Endothelial cell of umbilical vein (primary cell): ENCODE measurements at regions not wholly inside any gene's neighbourhood (a gene's known extent, or its start where the extent isn't known, plus 50 kb on each side); places are given as distances from the start of the nearest gene placed in this dataset.
"Not testable (repeated sequence)": the region's sequence is repeated elsewhere in the genome, so short reads cannot be mapped to it uniquely, and the experiment has no call there.

Experiments used
- BruUV-seq: library from RNA; stranded (reverse); fragments of 400-500 nt; replicated peaks from 2 replicates; lab custom pipeline; 2021; lab: Mats Ljungman, UMichigan
- CTCF ChIA-PET: fragments of 300-600, 350-600 bp; sonication (Branson Sonifier 250); formaldehyde crosslinking; loops from one replicate; lab custom pipeline; 2021; ENCODE audit warnings: antibody characterized with exemption, inconsistent platforms; lab: Charles Lee
- POLR2A ChIA-PET: fragments of 300-600, 350-600 bp; sonication (Branson Sonifier 250); formaldehyde crosslinking; loops from one replicate; lab custom pipeline; 2021; ENCODE audit warnings: antibody characterized with exemption, inconsistent platforms; lab: Charles Lee
- DNase-seq: peaks from one replicate; pipeline ENCODE4 v3.0.0-alpha.2; 2011; ENCODE audit warnings: low read depth, low spot score
- FAIRE-seq: peaks from 2 replicates; lab custom pipeline; 2011; peaks lifted over from hg19 to GRCh38; lab: Jason Lieb, UNC
- H2AFZ ChIP-seq: 2 replicates; pipeline ENCODE4 v1.6.0; 2012; ENCODE audit warnings: low read depth, low read length, control low read depth, inconsistent platforms
- H3K27ac ChIP-seq: 2 replicates; pipeline ENCODE4 v1.5.1; 2011; ENCODE audit warnings: low read depth, mild to moderate bottlenecking, control low read depth, low read length, moderate library complexity; ENCODE audit not compliant: insufficient read depth
- H3K27me3 ChIP-seq, 2 experiments: 2 replicates each; pipeline versions ENCODE4 v1.6.0 to v1.6.1; 2011; ENCODE audit warnings: low read length in 2 of 2, mixed read lengths in 1 of 2; ENCODE audit not compliant: control insufficient read depth in 2 of 2, insufficient read depth in 2 of 2
- H3K36me3 ChIP-seq, 2 experiments: 2 replicates in 1 of 2; 3 replicates in 1 of 2; pipeline ENCODE4 v1.5.1; 2011; ENCODE audit warnings: low read length in 2 of 2, mild to moderate bottlenecking in 1 of 2, moderate library complexity in 1 of 2; ENCODE audit not compliant: control insufficient read depth in 2 of 2, insufficient read depth in 2 of 2; ENCODE audit errors: extremely low read depth in 1 of 2
- H3K4me1 ChIP-seq: 3 replicates; pipeline ENCODE4 v1.5.1; 2011; ENCODE audit warnings: mild to moderate bottlenecking, low read length; ENCODE audit not compliant: control insufficient read depth, insufficient read depth; ENCODE audit errors: extremely low read depth
- H3K4me2 ChIP-seq: 2 replicates; pipeline ENCODE4 v1.6.1; 2011; ENCODE audit warnings: low read length, control low read depth, mixed read lengths; ENCODE audit not compliant: insufficient read depth
- H3K4me3 ChIP-seq, 3 experiments: fragments of 200-600 bp in 1 of 3; sonication (generic), shearing (Covaris generic) in 1 of 3; replicated peaks in 1 of 3; 2 replicates each; pipeline ENCODE4 v1.5.1; 2011 to 2016; ENCODE audit warnings: control low read depth in 3 of 3, low read length in 3 of 3, mild to moderate bottlenecking in 2 of 3, inconsistent platforms in 1 of 3, low read depth in 1 of 3, moderate library complexity in 1 of 3; ENCODE audit not compliant: insufficient read depth in 1 of 3
- H3K79me2 ChIP-seq: 2 replicates; pipeline ENCODE4 v1.6.0; 2012; ENCODE audit warnings: low read length, inconsistent platforms; ENCODE audit not compliant: control insufficient read depth, insufficient read depth
- H3K9ac ChIP-seq: replicated peaks from 2 replicates; pipeline ENCODE3; 2011; ENCODE audit warnings: low read length, control low read depth; ENCODE audit not compliant: insufficient read depth; ENCODE audit errors: extremely low read depth
- H3K9me1 ChIP-seq: replicated peaks from 3 replicates; pipeline ENCODE4 v1.6.0; 2011; ENCODE audit warnings: mild to moderate bottlenecking, low read length; ENCODE audit not compliant: control insufficient read depth, insufficient read depth; ENCODE audit errors: extremely low read depth
- H3K9me3 ChIP-seq: replicated peaks from 2 replicates; pipeline ENCODE4 v1.5.1; 2012; ENCODE audit warnings: low read length, inconsistent platforms; ENCODE audit not compliant: control insufficient read depth, insufficient read depth
- H4K20me1 ChIP-seq: replicated peaks from 2 replicates; pipeline ENCODE3; 2011; ENCODE audit warnings: mild to moderate bottlenecking, low read length; ENCODE audit not compliant: control insufficient read depth, insufficient read depth; ENCODE audit errors: extremely low read depth
- CTCF ChIP-seq, 2 donors: IDR thresholded peaks; 1 replicate in 1 of 2; 2 replicates in 1 of 2; pipeline ENCODE4 v1.5.1; 2011; ENCODE audit warnings: low read length in 2 of 2, mild to moderate bottlenecking in 2 of 2, moderate library complexity in 2 of 2, control low read depth in 1 of 2, inconsistent platforms in 1 of 2, low read depth in 1 of 2; ENCODE audit not compliant: insufficient read depth in 1 of 2; ENCODE audit errors: extremely low read depth in 1 of 2
- EZH2 ChIP-seq: IDR thresholded peaks from 2 replicates; pipeline ENCODE4 v1.6.1; 2012; ENCODE audit warnings: borderline replicate concordance, low read depth, mild to moderate bottlenecking, moderate library complexity, low read length, inconsistent platforms; ENCODE audit not compliant: severe bottlenecking
- FOS ChIP-seq: IDR thresholded peaks from 2 replicates; pipeline ENCODE4 v1.6.1; 2011; ENCODE audit warnings: mild to moderate bottlenecking, low read length, moderate library complexity, borderline replicate concordance; ENCODE audit not compliant: insufficient read depth
- GATA2 ChIP-seq: IDR thresholded peaks from 2 replicates; pipeline ENCODE4 v1.7.0; 2011; ENCODE audit warnings: low read depth, mild to moderate bottlenecking, moderate library complexity, mixed read lengths, low read length; ENCODE audit not compliant: insufficient read length, insufficient read depth
- JUN ChIP-seq: IDR thresholded peaks from 2 replicates; pipeline ENCODE4 v1.6.1; 2011; ENCODE audit warnings: borderline replicate concordance, low read depth; ENCODE audit not compliant: insufficient read length, insufficient read depth
- MAX ChIP-seq: IDR thresholded peaks from 2 replicates; pipeline ENCODE4 v1.6.1; 2011; ENCODE audit not compliant: insufficient read depth, insufficient read length
- MYC ChIP-seq: IDR thresholded peaks from one replicate; pipeline ENCODE4 v1.6.1; 2011; ENCODE audit warnings: mild to moderate bottlenecking, low read depth, low read length
- POLR2A ChIP-seq: IDR thresholded peaks from 2 replicates; pipeline ENCODE4 v1.6.1; 2012; ENCODE audit warnings: low read depth, mild to moderate bottlenecking, control low read depth, low read length
- POLR2AphosphoS5 ChIP-seq: IDR thresholded peaks from 2 replicates; pipeline ENCODE4 v1.6.1; 2012; ENCODE audit warnings: low read depth, mild to moderate bottlenecking, control low read depth, low read length, moderate library complexity; ENCODE audit not compliant: insufficient read depth
- dilution Hi-C: fragments of 300-500 bp; cut with MboI; formaldehyde crosslinking; loops from one replicate; pipeline ENCODE4 v1.15.0; 2019; ENCODE audit warnings: low sequenced_read_pairs; ENCODE audit not compliant: extremely low pct_ligation_motif_present
- intact Hi-C: fragments of 100-400 bp; cut with micrococcal nuclease; formaldehyde crosslinking; loops from one replicate; pipeline ENCODE4 v1.10.0; 2022

- no peaks in the 10 kb centered on the region for H3K36me3 ChIP-seq
- H3K9ac ChIP-seq = no peak overlapping the region
- peaks cover 7% of the 10 kb centered on the region for H3K4me1 ChIP-seq
- no peak overlapping the region for H3K27ac ChIP-seq
- no peaks in the 10 kb centered on the region for H4K20me1 ChIP-seq
- H3K9me3 ChIP-seq = no peaks in the 10 kb centered on the region
- dilution Hi-C loops (no loop called here), intact Hi-C loops (no loop called here)
- BruUV-seq = no TSS peak
- no peaks in the 10 kb centered on the region for H3K79me2 ChIP-seq
- DNase-seq = no peak
- ChIA-PET POLR2A (no interaction called here), CTCF (no interaction called here)
- no peak for TF ChIP-seq CTCF (IDR thresholded peaks at IDR 0.05; ENCODE audit: extremely low read depth in 1 of 2, insufficient read depth in 1 of 2, low read depth in 1 of 2, low read length in 2 of 2)
- TF ChIP-seq EZH2 = no peak
- no peak for TF ChIP-seq MAX
- no peak for TF ChIP-seq GATA2
- TF ChIP-seq MYC = no peak
- no peak for TF ChIP-seq FOS
- TF ChIP-seq JUN = no peak
- TF ChIP-seq POLR2A = no peak
- no peak for TF ChIP-seq POLR2AphosphoS5
- no peak overlapping the region for H3K4me2 ChIP-seq
- no peak overlapping the region for H3K4me3 ChIP-seq
- H3K27me3 ChIP-seq = no peaks in the 10 kb centered on the region
- no peak overlapping the region for H2AFZ ChIP-seq
- no peaks in the 10 kb centered on the region for H3K9me1 ChIP-seq
- no peak for FAIRE-seq
Observed at GRCh38 chr15:66997212-66997611, 68.2 kb upstream of the SMAD3 start.

- H3K36me3 ChIP-seq, FAIRE-seq, H2AFZ ChIP-seq, H4K20me1 ChIP-seq, POLR2A ChIA-PET, H3K27me3 ChIP-seq, H3K9ac ChIP-seq, H3K9me1 ChIP-seq, CTCF ChIA-PET, H3K4me1 ChIP-seq, dilution Hi-C loops, intact Hi-C loops, H3K4me3 ChIP-seq, DNase-seq, H3K9me3 ChIP-seq, H3K79me2 ChIP-seq, H3K4me2 ChIP-seq, BruUV-seq, H3K27ac ChIP-seq: not testable (repeated sequence)
Observed at GRCh38 chr15:66998234-66998633, 67.2 kb upstream of the SMAD3 start.
